ENCODE measurements at regions not wholly inside any gene's neighbourhood (a gene's known extent, or its start where the extent isn't known, plus 50 kb on each side); places are given as distances from the start of the nearest gene placed in this dataset.

- H3K79me2 ChIP-seq = no peaks in the 10 kb centered on the region
- H4K20me1 ChIP-seq (ENCODE audit: insufficient read depth, poor library complexity, severe bottlenecking) = no peaks in the 10 kb centered on the region
- H3K9me3 ChIP-seq (ENCODE audit: low read depth) = no peaks in the 10 kb centered on the region
- no peaks in the 10 kb centered on the region for H3K9me2 ChIP-seq (replicated peaks; ENCODE audit: insufficient read depth)
- H3K27me3 ChIP-seq = no peaks in the 10 kb centered on the region
- no peaks in the 10 kb centered on the region for H3K36me3 ChIP-seq (replicated peaks; ENCODE audit: insufficient read depth, low read depth)
- 72% methylated on average over 11 of the region's 11 CpGs for WGBS (ENCODE audit: low lambda C conversion rate, missing lambda C conversion rate)
- no peak overlapping the region for H2AFZ ChIP-seq
- no peak for DNase-seq (ENCODE audit: low spot score)
- H3K27ac ChIP-seq = no peak overlapping the region
- H3K4me1 ChIP-seq (ENCODE audit: insufficient read depth) = no peaks in the 10 kb centered on the region
- no peak overlapping the region for H3K4me2 ChIP-seq
- no peak overlapping the region for H3K4me3 ChIP-seq
- TF ChIP-seq CTCF (IDR thresholded peaks at IDR 0.05; ENCODE audit: poor library complexity) (no peak), EZH2phosphoT487 (IDR thresholded peaks at IDR 0.05; ENCODE audit: low read depth, severe bottlenecking, unreplicated experiment) (no peak), EZH2 (IDR thresholded peaks at IDR 0.05; ENCODE audit: borderline replicate concordance) (no peak)
Measured at GRCh38 chr16:65480281-65481091, 358.6 kb upstream of the CDH11 start.

GRCh38 chr16:65476448-65476955, 354.6 kb upstream of the CDH11 start:
- no peaks in the 10 kb centered on the region for H3K27me3 ChIP-seq
- H3K9me2 ChIP-seq (replicated peaks; ENCODE audit: insufficient read depth) = no peaks in the 10 kb centered on the region
- H3K4me2 ChIP-seq = no peak overlapping the region
- no peak overlapping the region for H3K4me3 ChIP-seq
- no peak overlapping the region for H3K27ac ChIP-seq
- no peaks in the 10 kb centered on the region for H3K79me2 ChIP-seq
- no peaks in the 10 kb centered on the region for H3K9me3 ChIP-seq (ENCODE audit: low read depth)
- H3K36me3 ChIP-seq (replicated peaks; ENCODE audit: insufficient read depth, low read depth) = no peaks in the 10 kb centered on the region
- H4K20me1 ChIP-seq (ENCODE audit: insufficient read depth, poor library complexity, severe bottlenecking) = no peaks in the 10 kb centered on the region
- no peak for DNase-seq (ENCODE audit: low spot score)
- H3K4me1 ChIP-seq (ENCODE audit: insufficient read depth) = no peaks in the 10 kb centered on the region
- no peak for TF ChIP-seq CTCF (IDR thresholded peaks at IDR 0.05; ENCODE audit: poor library complexity)
- no peak for TF ChIP-seq EZH2 (IDR thresholded peaks at IDR 0.05; ENCODE audit: borderline replicate concordance)
- no peak for TF ChIP-seq EZH2phosphoT487 (IDR thresholded peaks at IDR 0.05; ENCODE audit: low read depth, severe bottlenecking, unreplicated experiment)
- 81% methylated on average over 5 of the region's 5 CpGs for WGBS (ENCODE audit: low lambda C conversion rate, missing lambda C conversion rate)
- no peak overlapping the region for H2AFZ ChIP-seq

- DNase-seq (ENCODE audit: low spot score) = no peak
- 74% methylated on average over 3 of the region's 3 CpGs for WGBS (ENCODE audit: low lambda C conversion rate, missing lambda C conversion rate)
- H3K9me3 ChIP-seq (ENCODE audit: low read depth) = no peaks in the 10 kb centered on the region
Measured at GRCh38 chr16:65473699-65474098, 351.8 kb upstream of the CDH11 start.

More at GRCh38 chr16:65473699-65474098, 351.8 kb upstream of the CDH11 start:
- TF ChIP-seq EZH2phosphoT487 (IDR thresholded peaks at IDR 0.05; ENCODE audit: low read depth, severe bottlenecking, unreplicated experiment) = no peak
- no peak for TF ChIP-seq EZH2 (IDR thresholded peaks at IDR 0.05; ENCODE audit: borderline replicate concordance)
- no peak for TF ChIP-seq CTCF (IDR thresholded peaks at IDR 0.05; ENCODE audit: poor library complexity)
- Histone ChIP-seq H3K27ac (no peak overlapping the region), H3K9me2 (replicated peaks; ENCODE audit: insufficient read depth) (no peaks in the 10 kb centered on the region), H3K4me1 (ENCODE audit: insufficient read depth) (no peaks in the 10 kb centered on the region), H3K27me3 (no peaks in the 10 kb centered on the region), H2AFZ (no peak overlapping the region), H3K36me3 (replicated peaks; ENCODE audit: insufficient read depth, low read depth) (no peaks in the 10 kb centered on the region), H4K20me1 (ENCODE audit: insufficient read depth, poor library complexity, severe bottlenecking) (no peaks in the 10 kb centered on the region), H3K4me3 (no peak overlapping the region), H3K79me2 (no peaks in the 10 kb centered on the region), H3K4me2 (no peak overlapping the region)
